ENCODE measurements at regions not wholly inside any gene's neighbourhood (a gene's known extent, or its start where the extent isn't known, plus 50 kb on each side); places are given as distances from the start of the nearest gene placed in this dataset.

DNA sequence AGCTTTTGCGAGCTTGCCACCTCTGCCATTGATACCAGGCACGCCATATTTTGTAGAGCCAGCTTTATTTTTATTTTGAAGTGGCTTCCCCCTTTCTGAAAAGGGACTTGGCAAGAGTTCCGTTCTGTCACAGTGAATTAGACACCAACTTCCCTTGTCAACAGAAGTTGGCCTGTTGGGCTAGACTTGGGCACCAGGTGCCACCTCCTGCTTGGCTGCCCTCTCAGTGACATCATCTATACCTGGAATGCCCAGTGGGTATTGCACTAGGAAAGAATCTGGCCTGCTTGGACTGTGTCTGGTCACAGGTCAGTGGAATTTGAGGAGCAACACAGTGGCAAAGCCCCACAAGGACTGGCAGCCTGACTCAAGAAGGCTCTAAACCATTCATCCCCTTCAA, 101.0 kb downstream of the BCL2L11 start:
- DNase-seq (ENCODE audit: low spot score): no peak
- H4K20me1 ChIP-seq (ENCODE audit: insufficient read depth, poor library complexity, severe bottlenecking): no peaks in the 10 kb centered on the region
- H3K9me2 ChIP-seq (replicated peaks; ENCODE audit: insufficient read depth): no peaks in the 10 kb centered on the region
- no peak overlapping the region for H3K4me2 ChIP-seq
- no peaks in the 10 kb centered on the region for H3K4me1 ChIP-seq (ENCODE audit: insufficient read depth)
- H3K27ac ChIP-seq: no peak overlapping the region
- no peaks in the 10 kb centered on the region for H3K36me3 ChIP-seq (replicated peaks; ENCODE audit: insufficient read depth, low read depth)
- no peak overlapping the region for H3K4me3 ChIP-seq
- no peak for TF ChIP-seq EZH2 (IDR thresholded peaks at IDR 0.05; ENCODE audit: borderline replicate concordance)
- no peak for TF ChIP-seq EZH2phosphoT487 (IDR thresholded peaks at IDR 0.05; ENCODE audit: low read depth, severe bottlenecking, unreplicated experiment)
- TF ChIP-seq CTCF (IDR thresholded peaks at IDR 0.05; ENCODE audit: poor library complexity): no peak
- 89% methylated on average over 3 of the region's 3 CpGs for WGBS (ENCODE audit: low lambda C conversion rate, missing lambda C conversion rate)
- no peaks in the 10 kb centered on the region for H3K79me2 ChIP-seq
- H3K27me3 ChIP-seq: no peaks in the 10 kb centered on the region
- no peaks in the 10 kb centered on the region for H3K9me3 ChIP-seq (ENCODE audit: low read depth)
- H2AFZ ChIP-seq: no peak overlapping the region

DNA sequence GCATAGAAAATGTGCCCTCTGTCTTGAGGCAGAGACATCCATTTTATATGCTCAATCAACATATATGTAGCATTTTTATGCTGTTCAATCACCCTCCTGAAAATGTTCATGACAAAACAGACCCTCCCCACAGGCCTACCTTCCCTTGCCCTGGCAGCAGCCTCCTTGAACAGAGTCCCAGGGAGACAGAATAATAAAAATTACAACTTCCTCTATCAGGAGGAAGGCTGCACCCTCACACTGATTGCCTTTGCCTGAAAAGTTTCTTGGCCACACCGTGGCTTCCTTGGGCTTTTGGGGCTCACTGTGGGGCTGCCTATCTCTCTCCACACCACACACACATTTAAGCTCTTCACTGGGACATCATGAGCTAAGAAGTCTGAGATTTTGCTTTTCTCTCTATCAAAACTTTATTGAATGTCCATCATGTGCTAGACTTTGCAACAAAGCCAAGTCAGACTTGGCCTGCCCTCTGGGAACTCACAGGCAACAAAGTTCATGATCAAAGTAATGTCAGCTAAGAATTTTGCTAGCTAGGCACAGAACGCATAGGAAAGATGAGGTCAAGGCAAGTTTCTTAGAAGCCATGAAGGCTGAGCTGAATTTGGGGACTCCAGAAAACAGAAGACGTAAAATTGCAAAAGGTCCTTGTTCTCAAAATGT, 101.6 kb downstream of the BCL2L11 start:
- Histone ChIP-seq H3K9me3 (ENCODE audit: low read depth) (no peaks in the 10 kb centered on the region), H3K4me2 (no peak overlapping the region), H3K27me3 (no peaks in the 10 kb centered on the region), H3K9me2 (replicated peaks; ENCODE audit: insufficient read depth) (no peaks in the 10 kb centered on the region), H4K20me1 (ENCODE audit: insufficient read depth, poor library complexity, severe bottlenecking) (no peaks in the 10 kb centered on the region), H3K4me3 (no peak overlapping the region), H2AFZ (no peak overlapping the region), H3K4me1 (ENCODE audit: insufficient read depth) (no peaks in the 10 kb centered on the region), H3K27ac (no peak overlapping the region), H3K79me2 (no peaks in the 10 kb centered on the region), H3K36me3 (replicated peaks; ENCODE audit: insufficient read depth, low read depth) (no peaks in the 10 kb centered on the region)
- TF ChIP-seq CTCF (IDR thresholded peaks at IDR 0.05; ENCODE audit: poor library complexity): no peak
- no peak for TF ChIP-seq EZH2 (IDR thresholded peaks at IDR 0.05; ENCODE audit: borderline replicate concordance)
- TF ChIP-seq EZH2phosphoT487 (IDR thresholded peaks at IDR 0.05; ENCODE audit: low read depth, severe bottlenecking, unreplicated experiment): no peak
- no peak for DNase-seq (ENCODE audit: low spot score)
- WGBS (ENCODE audit: low lambda C conversion rate, missing lambda C conversion rate): 94% methylated on average over 3 of the region's 3 CpGs

GRCh38 chr2:111225856-111226255, 105.1 kb downstream of the BCL2L11 start:
- Histone ChIP-seq H3K9me2 (replicated peaks; ENCODE audit: insufficient read depth) (no peaks in the 10 kb centered on the region), H3K27ac (no peak overlapping the region), H3K4me1 (ENCODE audit: insufficient read depth) (no peaks in the 10 kb centered on the region), H3K36me3 (replicated peaks; ENCODE audit: insufficient read depth, low read depth) (no peaks in the 10 kb centered on the region), H3K4me2 (no peak overlapping the region), H3K9me3 (ENCODE audit: low read depth) (no peaks in the 10 kb centered on the region), H3K79me2 (no peaks in the 10 kb centered on the region), H2AFZ (no peak overlapping the region), H3K4me3 (no peak overlapping the region), H4K20me1 (ENCODE audit: insufficient read depth, poor library complexity, severe bottlenecking) (no peaks in the 10 kb centered on the region), H3K27me3 (no peaks in the 10 kb centered on the region)
- 95% methylated on average over 3 of the region's 3 CpGs for WGBS (ENCODE audit: low lambda C conversion rate, missing lambda C conversion rate)
- TF ChIP-seq EZH2 (IDR thresholded peaks at IDR 0.05; ENCODE audit: borderline replicate concordance): no peak
- no peak for TF ChIP-seq EZH2phosphoT487 (IDR thresholded peaks at IDR 0.05; ENCODE audit: low read depth, severe bottlenecking, unreplicated experiment)
- TF ChIP-seq CTCF (IDR thresholded peaks at IDR 0.05; ENCODE audit: poor library complexity): no peak
- DNase-seq (ENCODE audit: low spot score): no peak
